ENCODE measurements at regions not wholly inside any gene's neighbourhood (a gene's known extent, or its start where the extent isn't known, plus 50 kb on each side); places are given as distances from the start of the nearest gene placed in this dataset.
A peak's percentile ranks its signal among the peaks of the same experiment; 100 is the strongest.

DNA sequence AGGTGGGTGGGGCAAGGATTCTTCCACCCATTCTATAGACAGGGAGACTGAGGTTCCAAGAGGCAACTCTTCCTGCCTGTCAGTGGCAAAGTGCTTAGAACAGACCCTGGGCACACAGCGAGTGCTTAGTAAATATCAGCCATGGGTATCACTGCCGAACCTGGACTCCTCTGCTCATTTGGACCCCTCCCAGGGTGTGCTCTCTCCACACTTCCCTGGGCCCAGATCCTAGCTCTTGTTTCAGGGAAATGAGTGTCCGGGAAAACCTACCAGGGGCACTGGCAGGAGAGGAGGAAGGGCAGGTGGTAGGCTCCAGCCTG, 136.3 kb downstream of the CYP26B1 start:
- Histone ChIP-seq H2AFZ (ENCODE audit: low read depth, low read length) (no peak overlapping the region), H3K4me1 (replicated peaks in 1 of 2; ENCODE audit: control insufficient read depth in 2 of 2, insufficient read depth in 2 of 2, low read length in 2 of 2) (no peaks in the 10 kb centered on the region; a peak in 2 of 5 replicates), H3K9me1 (ENCODE audit: control insufficient read depth, insufficient read depth, low read length) (no peaks in the 10 kb centered on the region), H3K27ac (ENCODE audit: extremely low read depth, low read depth, low read length) (no peak overlapping the region), H4K20me1 (replicated peaks; ENCODE audit: control insufficient read depth, insufficient read depth, low read length) (peaks cover 4% of the 10 kb centered on the region; the same call in 1 of the 2 replicates), H3K4me3 (no peak overlapping the region), H3K36me3 (ENCODE audit: control insufficient read depth, insufficient read depth, low read length) (no peaks in the 10 kb centered on the region), H3K27me3 (ENCODE audit: control insufficient read depth in 2 of 2, insufficient read depth in 2 of 2, low read length in 2 of 2) (peaks cover 8 to 41% of the 10 kb centered on the region in 2 experiments; a peak in 4 of 5 replicates), H3K4me2 (ENCODE audit: insufficient read depth, low read length) (no peak overlapping the region), H3K9ac (ENCODE audit: insufficient read depth in 1 of 2, low read depth in 2 of 2, low read length in 2 of 2) (no peak overlapping the region), H3K9me3 (replicated peaks; ENCODE audit: control insufficient read depth, insufficient read depth, low read depth, low read length) (no peaks in the 10 kb centered on the region), H3K79me2 (ENCODE audit: control insufficient read depth, insufficient read depth, low read length) (no peaks in the 10 kb centered on the region)
- intact Hi-C loops (cut with micrococcal nuclease) (no loop called here), in situ Hi-C loops (cut with MboI) (no loop called here)
- no TSS peak for BruUV-seq (replicated peaks)
- ChIA-PET POLR2A (no interaction called here), CTCF (ENCODE audit: low intra/inter-chr PET ratio) (no interaction called here)
- TF ChIP-seq ZNF124 (CRISPR knock-in tag; IDR thresholded peaks at IDR 0.05) (no peak), ZNF143 (CRISPR knock-in tag; IDR thresholded peaks at IDR 0.05) (no peak), HLTF (IDR thresholded peaks at IDR 0.05) (no peak), ZNF589 (CRISPR knock-in tag; IDR thresholded peaks at IDR 0.05; ENCODE audit: low read depth) (no peak), SMARCC2 (IDR thresholded peaks at IDR 0.05; ENCODE audit: low read depth) (no peak), KLF16 (IDR thresholded peaks at IDR 0.05) (no peak), ZNF280A (IDR thresholded peaks at IDR 0.05; ENCODE audit: low read depth, partially characterized antibody) (no peak), RBM25 (IDR thresholded peaks at IDR 0.05; ENCODE audit: low read depth, low read length, severe bottlenecking) (peak; percentile 32)
- 3% methylated on average over 3 of the region's 3 CpGs for WGBS (ENCODE audit: insufficient coverage, low coverage, missing lambda C conversion rate)
- DNase-seq (ENCODE audit: extremely low read depth in 1 of 4, low spot score in 3 of 4) (no peak), ATAC-seq (no peak), FAIRE-seq (no peak)

Measured in K562 (cell line).